Activated CD8-positive, alpha-beta T cell treated with anti-CD3 and anti-CD28 coated beads for 36 hours (primary cell): ENCODE measurements at regions not wholly inside any gene's neighbourhood (a gene's known extent, or its start where the extent isn't known, plus 50 kb on each side); places are given as distances from the start of the nearest gene placed in this dataset.
"Not testable (repeated sequence)": the region's sequence is repeated elsewhere in the genome, so short reads cannot be mapped to it uniquely, and the experiment has no call there.

Experiments
- ATAC-seq: fragments of 200-7000 bp; cut with Tn5 transposase; one replicate; pipeline ENCODE4 v1.10.0; 2021; ENCODE audit warnings: mild to moderate bottlenecking, moderate library complexity
- CTCF ChIA-PET: fragments of 350-600 bp; sonication (Branson Sonifier 250); formaldehyde crosslinking; loops from one replicate; lab custom pipeline; 2021; ENCODE audit warnings: antibody characterized with exemption; lab: Charles Lee
- POLR2A ChIA-PET: fragments of 350-600 bp; sonication (Branson Sonifier 250); formaldehyde crosslinking; loops from one replicate; lab custom pipeline; 2021; ENCODE audit warnings: antibody characterized with exemption; lab: Charles Lee
- DNase-seq: peaks from one replicate; pipeline ENCODE4 v3.0.0-alpha.2; 2020
- H3K27ac Mint-ChIP-seq: one replicate; pipeline ENCODE4 v1.8.0; 2021; ENCODE audit warnings: mild to moderate bottlenecking, mixed read lengths
- H3K27me3 Mint-ChIP-seq: one replicate; pipeline ENCODE4 v1.8.0; 2021; ENCODE audit warnings: mixed read lengths
- H3K36me3 Mint-ChIP-seq: one replicate; pipeline ENCODE4 v1.8.0; 2021; ENCODE audit warnings: low read depth, mixed read lengths
- H3K4me1 Mint-ChIP-seq: one replicate; pipeline ENCODE4 v1.8.0; 2021; ENCODE audit warnings: low read depth, mixed read lengths
- H3K4me3 Mint-ChIP-seq: one replicate; pipeline ENCODE4 v1.8.0; 2021; ENCODE audit warnings: mild to moderate bottlenecking, moderate library complexity, mixed read lengths
- H3K9me3 Mint-ChIP-seq: one replicate; pipeline ENCODE4 v1.8.0; 2021; ENCODE audit warnings: mixed read lengths
- CTCF ChIP-seq: fragments of 200-600 bp; IDR thresholded peaks from one replicate; pipeline ENCODE4 v1.8.0; 2022; ENCODE audit warnings: antibody characterized with exemption, mild to moderate bottlenecking
- intact Hi-C: fragments of 100-400 bp; cut with micrococcal nuclease; formaldehyde crosslinking; loops from one replicate; pipeline ENCODE4 v1.10.0; 2022

DNA sequence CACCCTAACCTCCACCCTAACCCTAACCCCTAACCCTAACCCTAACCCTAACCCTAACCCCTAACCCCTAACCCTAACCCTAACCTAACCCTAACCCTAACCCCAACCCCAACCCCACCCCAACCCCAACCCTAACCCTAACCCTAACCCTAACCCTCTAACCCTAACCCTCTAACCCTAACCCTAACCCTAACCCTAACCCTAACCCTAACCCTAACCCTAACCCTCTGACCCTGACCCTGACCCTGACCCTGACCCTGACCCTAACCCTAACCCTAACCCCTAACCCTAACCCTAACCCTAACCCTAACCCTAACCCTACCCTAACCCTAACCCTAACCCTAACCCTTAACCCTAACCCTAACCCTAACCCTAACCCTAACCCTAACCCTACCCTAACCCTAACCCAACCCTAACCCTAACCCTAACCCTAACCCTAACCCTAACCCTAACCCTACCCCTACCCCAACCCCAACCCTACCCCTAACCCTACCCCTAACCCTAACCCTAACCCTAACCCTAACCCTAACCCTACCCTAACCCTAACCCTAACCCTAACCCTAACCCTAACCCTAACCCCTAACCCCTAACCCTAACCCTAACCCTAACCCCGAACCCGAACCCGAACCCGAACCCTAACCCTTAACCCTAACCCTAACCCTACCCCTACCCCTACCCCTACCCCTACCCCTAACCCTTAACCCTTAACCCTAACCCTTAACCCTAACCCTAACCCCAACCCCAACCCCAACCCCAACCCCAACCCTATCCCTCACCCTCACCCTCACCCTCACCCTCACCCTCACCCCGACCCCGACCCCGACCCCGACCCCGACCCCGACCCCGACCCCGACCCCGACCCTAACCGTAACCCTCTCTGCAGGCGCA, 186.2 kb upstream of the CHL1 start:
- intact Hi-C loops, ATAC-seq, H3K27ac Mint-ChIP-seq, H3K4me1 Mint-ChIP-seq, H3K36me3 Mint-ChIP-seq, H3K4me3 Mint-ChIP-seq, CTCF ChIA-PET, POLR2A ChIA-PET, H3K9me3 Mint-ChIP-seq, H3K27me3 Mint-ChIP-seq, DNase-seq: not testable (repeated sequence)

GRCh38 chr3:11734-12133, 184.8 kb upstream of the CHL1 start:
- no peaks in the 10 kb centered on the region for H3K4me1 Mint-ChIP-seq
- no peak for TF ChIP-seq CTCF
- no peak for ATAC-seq
- peaks cover 9% of the 10 kb centered on the region for H3K27me3 Mint-ChIP-seq
- H3K27ac Mint-ChIP-seq, result peak overlapping the region; percentile 66
- peaks cover 5% of the 10 kb centered on the region for H3K9me3 Mint-ChIP-seq
- POLR2A ChIA-PET, result no interaction called here
- CTCF ChIA-PET, result no interaction called here
- DNase-seq, result no peak
- intact Hi-C loops, result no loop called here
- peak overlapping the region; percentile 65 for H3K4me3 Mint-ChIP-seq
- H3K36me3 Mint-ChIP-seq, result peaks cover 4% of the 10 kb centered on the region

GRCh38 chr3:14652-15051, 181.9 kb upstream of the CHL1 start:
- H3K4me1 Mint-ChIP-seq, result no peaks in the 10 kb centered on the region
- no peak for TF ChIP-seq CTCF
- DNase-seq, result no peak
- intact Hi-C loops, result no loop called here
- ChIA-PET CTCF (no interaction called here), POLR2A (no interaction called here)
- no peak for ATAC-seq
- no peak overlapping the region for H3K27ac Mint-ChIP-seq
- H3K36me3 Mint-ChIP-seq, result peaks cover 4% of the 10 kb centered on the region
- no peak overlapping the region for H3K4me3 Mint-ChIP-seq
- peaks cover 5% of the 10 kb centered on the region for H3K9me3 Mint-ChIP-seq
- peaks cover 11% of the 10 kb centered on the region for H3K27me3 Mint-ChIP-seq

- peaks cover 4% of the 10 kb centered on the region for H3K36me3 Mint-ChIP-seq
- no peak overlapping the region for H3K27ac Mint-ChIP-seq
- H3K27me3 Mint-ChIP-seq, result peaks cover 16% of the 10 kb centered on the region
- ChIA-PET CTCF (no interaction called here), POLR2A (no interaction called here)
- no peak overlapping the region for H3K4me3 Mint-ChIP-seq
- no peak for DNase-seq
- TF ChIP-seq CTCF, result no peak
- ATAC-seq, result no peak
- H3K9me3 Mint-ChIP-seq, result peaks cover 5% of the 10 kb centered on the region
- intact Hi-C loops, result no loop called here
- H3K4me1 Mint-ChIP-seq, result no peaks in the 10 kb centered on the region
Observed at GRCh38 chr3:16366-16765, 180.2 kb upstream of the CHL1 start.

DNA sequence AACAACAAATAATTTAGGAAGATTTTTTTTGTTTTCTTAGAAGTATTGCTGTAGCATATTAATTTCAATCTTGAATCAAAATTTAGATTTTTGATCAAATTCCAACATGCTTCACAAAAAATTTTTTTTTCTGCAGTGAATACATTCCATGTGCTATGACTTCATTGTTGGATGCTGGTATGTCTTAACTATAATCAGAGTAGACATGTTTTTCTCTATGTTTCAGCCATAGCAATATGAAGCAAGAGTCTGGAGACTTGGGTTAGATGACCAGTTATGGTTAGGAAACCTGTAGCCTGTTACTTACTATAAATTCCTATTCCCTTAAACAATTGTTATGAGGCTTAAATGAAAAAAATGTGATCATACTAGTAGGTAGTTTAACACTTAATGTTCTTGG, 176.1 kb upstream of the CHL1 start:
- H3K4me1 Mint-ChIP-seq, result no peaks in the 10 kb centered on the region
- intact Hi-C loops, result no loop called here
- H3K27me3 Mint-ChIP-seq, result peaks cover 19% of the 10 kb centered on the region
- no peak overlapping the region for H3K27ac Mint-ChIP-seq
- ChIA-PET CTCF (no interaction called here), POLR2A (no interaction called here)
- DNase-seq, result no peak
- no peaks in the 10 kb centered on the region for H3K36me3 Mint-ChIP-seq
- no peak overlapping the region for H3K4me3 Mint-ChIP-seq
- H3K9me3 Mint-ChIP-seq, result no peaks in the 10 kb centered on the region
- ATAC-seq, result no peak
- TF ChIP-seq CTCF, result no peak
